ENCODE measurements at regions not wholly inside any gene's neighbourhood (a gene's known extent, or its start where the extent isn't known, plus 50 kb on each side); places are given as distances from the start of the nearest gene placed in this dataset.

GRCh38 chr11:81089242-81089641, 1644.4 kb downstream of the FAM181B start:
- DNase-seq, result no peak

GRCh38 chr11:81080476-81080875, 1639.6 kb upstream of the TENM4 start:
- no peak for DNase-seq

GRCh38 chr11:81072273-81072672, 1631.4 kb upstream of the TENM4 start:
- no peak for DNase-seq

GRCh38 chr11:81071606-81072005, 1630.8 kb upstream of the TENM4 start:
- DNase-seq, result peak; percentile 38

GRCh38 chr11:81070948-81071347, 1630.1 kb upstream of the TENM4 start:
- DNase-seq, result no peak

GRCh38 chr11:81059356-81059755, 1618.5 kb upstream of the TENM4 start:
- DNase-seq, result no peak

GRCh38 chr11:81052344-81053158, 1611.7 kb upstream of the TENM4 start:
- DNase-seq, result no peak

- no peak for DNase-seq
Observed at GRCh38 chr11:81039916-81040524, 1599.2 kb upstream of the TENM4 start.

- DNase-seq, result no peak
Observed at GRCh38 chr11:81036168-81036870, 1595.5 kb upstream of the TENM4 start.

- no peak for DNase-seq
Observed at GRCh38 chr11:81033779-81034540, 1593.1 kb upstream of the TENM4 start.

GRCh38 chr11:81032906-81033305, 1592.1 kb upstream of the TENM4 start:
- DNase-seq, result no peak

GRCh38 chr11:81030186-81030585, 1589.4 kb upstream of the TENM4 start:
- no peak for DNase-seq

GRCh38 chr11:81026032-81026431, 1585.2 kb upstream of the TENM4 start:
- no peak for DNase-seq

GRCh38 chr11:81022057-81022456, 1581.2 kb upstream of the TENM4 start:
- no peak for DNase-seq

- no peak for DNase-seq
Observed at GRCh38 chr11:81010631-81011030, 1569.8 kb upstream of the TENM4 start.

- no peak for DNase-seq
Observed at GRCh38 chr11:81007046-81007445, 1566.2 kb upstream of the TENM4 start.

GRCh38 chr11:81005595-81005994, 1564.8 kb upstream of the TENM4 start:
- no peak for DNase-seq

GRCh38 chr11:81004576-81004975, 1563.7 kb upstream of the TENM4 start:
- DNase-seq, result no peak

GRCh38 chr11:81002374-81002773, 1561.5 kb upstream of the TENM4 start:
- no peak for DNase-seq

- DNase-seq, result no peak
Observed at GRCh38 chr11:81000735-81001134, 1559.9 kb upstream of the TENM4 start.

- DNase-seq, result no peak
Observed at GRCh38 chr11:81000334-81000733, 1559.5 kb upstream of the TENM4 start.

- DNase-seq, result no peak
Observed at GRCh38 chr11:80995523-80995922, 1554.7 kb upstream of the TENM4 start.

- DNase-seq, result no peak
Observed at GRCh38 chr11:80993536-80993935, 1552.7 kb upstream of the TENM4 start.

Measured in retina (tissue), 1 donor.